GM10266 (cell line): ENCODE measurements at regions not wholly inside any gene's neighbourhood (a gene's known extent, or its start where the extent isn't known, plus 50 kb on each side); places are given as distances from the start of the nearest gene placed in this dataset.

Experiments
- DNase-seq: peaks from one replicate; pipeline ENCODE4 v3.0.0; 2012; ENCODE audit errors: extremely low spot score
- CTCF ChIP-seq: IDR thresholded peaks from 2 replicates; pipeline ENCODE4 v1.5.1; 2012; ENCODE audit warnings: mild to moderate bottlenecking, low read depth; ENCODE audit not compliant: control insufficient read depth, insufficient read depth; ENCODE audit errors: missing control alignments

- no peak for TF ChIP-seq CTCF
- DNase-seq: no peak
These were observed 188.4 kb upstream of the ELL2 start for GRCh38 chr5:96150007-96150406.

- no peak for TF ChIP-seq CTCF
- no peak for DNase-seq
These were observed 187.9 kb upstream of the ELL2 start for GRCh38 chr5:96149546-96149945.

- no peak for TF ChIP-seq CTCF
- DNase-seq: no peak
These were observed 187.4 kb upstream of the ELL2 start for GRCh38 chr5:96149021-96149420.

GRCh38 chr5:96148376-96148775 lies 186.7 kb upstream of the ELL2 start:
- TF ChIP-seq CTCF: no peak
- no peak for DNase-seq

GRCh38 chr5:96147866-96148265 lies 186.2 kb upstream of the ELL2 start:
- no peak for DNase-seq
- no peak for TF ChIP-seq CTCF

GRCh38 chr5:96146675-96147074 lies 185.0 kb upstream of the ELL2 start:
- DNase-seq: no peak
- no peak for TF ChIP-seq CTCF

- DNase-seq: no peak
- TF ChIP-seq CTCF: no peak
These were observed 182.6 kb upstream of the ELL2 start for GRCh38 chr5:96144289-96144688.
